Chondrocyte (in vitro differentiated cells): ENCODE measurements at regions not wholly inside any gene's neighbourhood (a gene's known extent, or its start where the extent isn't known, plus 50 kb on each side); places are given as distances from the start of the nearest gene placed in this dataset.

ENCODE experiments used
- DNase-seq: peaks from one replicate; pipeline ENCODE4 v3.0.0; 2021; ENCODE audit warnings: mixed read lengths, low spot score
- H3K27ac Mint-ChIP-seq: one replicate; pipeline ENCODE4 v1.8.0; 2021; ENCODE audit warnings: mild to moderate bottlenecking, moderate library complexity, mixed read lengths; ENCODE audit not compliant: unreplicated experiment
- H3K27me3 Mint-ChIP-seq: 2 replicates; pipeline ENCODE4 v1.8.0; 2021; ENCODE audit warnings: low read depth, mixed read lengths
- H3K36me3 Mint-ChIP-seq: 2 replicates; pipeline ENCODE4 v1.8.0; 2021; ENCODE audit warnings: low read depth, mixed read lengths
- H3K4me1 Mint-ChIP-seq: 2 replicates; pipeline ENCODE4 v1.8.0; 2021; ENCODE audit warnings: low read depth, mild to moderate bottlenecking, mixed read lengths
- H3K4me3 Mint-ChIP-seq: one replicate; pipeline ENCODE4 v1.8.0; 2021; ENCODE audit warnings: mild to moderate bottlenecking, moderate library complexity, mixed read lengths; ENCODE audit not compliant: unreplicated experiment
- H3K9me3 Mint-ChIP-seq: 2 replicates; pipeline ENCODE4 v1.8.0; 2021; ENCODE audit warnings: low read depth, mixed read lengths
- TF ChIP-seq, protein P1 (sequence below): fragments of 200-600 bp; sonication (generic); IDR thresholded peaks from 2 replicates; pipeline ENCODE4 v1.5.0; 2021; ENCODE audit warnings: antibody characterized with exemption, mild to moderate bottlenecking, moderate library complexity

GRCh38 chr14:56733396-56733795 lies 76.9 kb downstream of the OTX2 start:
- Mint-ChIP-seq H3K4me1 (no peaks in the 10 kb centered on the region), H3K27me3 (peaks cover 31% of the 10 kb centered on the region), H3K4me3 (no peak overlapping the region), H3K27ac (no peak overlapping the region), H3K9me3 (no peaks in the 10 kb centered on the region), H3K36me3 (no peaks in the 10 kb centered on the region)
- TF ChIP-seq, protein P1, sequence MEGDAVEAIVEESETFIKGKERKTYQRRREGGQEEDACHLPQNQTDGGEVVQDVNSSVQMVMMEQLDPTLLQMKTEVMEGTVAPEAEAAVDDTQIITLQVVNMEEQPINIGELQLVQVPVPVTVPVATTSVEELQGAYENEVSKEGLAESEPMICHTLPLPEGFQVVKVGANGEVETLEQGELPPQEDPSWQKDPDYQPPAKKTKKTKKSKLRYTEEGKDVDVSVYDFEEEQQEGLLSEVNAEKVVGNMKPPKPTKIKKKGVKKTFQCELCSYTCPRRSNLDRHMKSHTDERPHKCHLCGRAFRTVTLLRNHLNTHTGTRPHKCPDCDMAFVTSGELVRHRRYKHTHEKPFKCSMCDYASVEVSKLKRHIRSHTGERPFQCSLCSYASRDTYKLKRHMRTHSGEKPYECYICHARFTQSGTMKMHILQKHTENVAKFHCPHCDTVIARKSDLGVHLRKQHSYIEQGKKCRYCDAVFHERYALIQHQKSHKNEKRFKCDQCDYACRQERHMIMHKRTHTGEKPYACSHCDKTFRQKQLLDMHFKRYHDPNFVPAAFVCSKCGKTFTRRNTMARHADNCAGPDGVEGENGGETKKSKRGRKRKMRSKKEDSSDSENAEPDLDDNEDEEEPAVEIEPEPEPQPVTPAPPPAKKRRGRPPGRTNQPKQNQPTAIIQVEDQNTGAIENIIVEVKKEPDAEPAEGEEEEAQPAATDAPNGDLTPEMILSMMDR = no peak
- no peak for DNase-seq

DNA sequence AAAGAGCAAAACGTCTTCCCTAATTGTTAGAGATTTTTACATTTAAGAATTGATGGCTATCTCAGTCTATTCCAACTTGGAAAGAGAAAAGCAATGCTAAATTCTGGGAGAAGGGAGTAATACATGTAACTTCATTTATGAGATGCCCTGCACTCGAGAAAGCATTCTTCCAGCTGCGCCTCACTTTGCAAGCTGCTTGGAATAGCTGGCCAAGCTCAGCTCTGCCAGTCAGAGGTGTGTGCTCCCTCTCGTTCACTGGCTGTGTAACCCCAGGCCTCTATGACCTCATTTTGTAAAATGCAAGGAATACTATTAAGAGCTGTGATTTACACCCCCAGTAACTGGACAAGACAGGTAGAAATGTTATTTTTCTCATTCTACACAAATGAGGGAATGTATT lies 79.1 kb downstream of the OTX2 start:
- H3K4me1 Mint-ChIP-seq = no peaks in the 10 kb centered on the region
- peaks cover 28% of the 10 kb centered on the region for H3K27me3 Mint-ChIP-seq

DNA sequence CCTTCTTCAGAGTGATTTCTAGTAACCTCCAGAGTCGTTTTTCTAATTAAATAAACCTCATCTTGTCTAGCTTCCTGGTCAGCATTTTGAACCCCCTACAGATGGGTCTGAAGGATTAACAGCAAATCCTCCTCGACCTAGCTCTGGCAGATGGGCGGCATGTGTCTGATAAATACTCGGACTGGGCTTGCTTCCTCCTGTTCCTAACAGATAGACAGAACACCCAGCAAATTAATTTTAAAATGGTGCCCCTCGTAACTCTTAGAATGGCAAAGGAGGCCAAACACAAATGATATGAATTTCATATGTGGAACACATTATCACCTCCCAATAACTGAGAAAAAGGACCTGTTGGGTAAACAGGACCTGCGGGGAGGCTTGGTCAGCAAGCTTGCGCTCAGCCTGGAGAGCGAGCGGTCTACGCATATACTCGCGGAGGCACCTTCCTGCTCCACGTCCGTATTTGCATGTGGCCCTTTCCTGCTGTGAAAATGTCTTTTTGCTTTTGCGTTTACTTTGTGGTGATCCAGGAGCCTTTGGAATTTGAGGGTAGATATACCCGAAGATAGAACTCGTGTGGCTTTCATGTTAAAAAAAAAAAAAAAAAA lies 79.6 kb downstream of the OTX2 start:
- no peaks in the 10 kb centered on the region for H3K4me1 Mint-ChIP-seq
- peaks cover 28% of the 10 kb centered on the region for H3K27me3 Mint-ChIP-seq
- no peak for DNase-seq
- no peaks in the 10 kb centered on the region for H3K9me3 Mint-ChIP-seq
- no peak overlapping the region for H3K27ac Mint-ChIP-seq
- H3K36me3 Mint-ChIP-seq = no peaks in the 10 kb centered on the region
- TF ChIP-seq, protein P1 = no peak
- H3K4me3 Mint-ChIP-seq = no peak overlapping the region

More for the DNA sequence above, 79.1 kb downstream of the OTX2 start:
- Mint-ChIP-seq H3K36me3 (no peaks in the 10 kb centered on the region), H3K9me3 (no peaks in the 10 kb centered on the region), H3K4me3 (no peak overlapping the region), H3K27ac (no peak overlapping the region)
- TF ChIP-seq, protein P1 = no peak
- no peak for DNase-seq

DNA sequence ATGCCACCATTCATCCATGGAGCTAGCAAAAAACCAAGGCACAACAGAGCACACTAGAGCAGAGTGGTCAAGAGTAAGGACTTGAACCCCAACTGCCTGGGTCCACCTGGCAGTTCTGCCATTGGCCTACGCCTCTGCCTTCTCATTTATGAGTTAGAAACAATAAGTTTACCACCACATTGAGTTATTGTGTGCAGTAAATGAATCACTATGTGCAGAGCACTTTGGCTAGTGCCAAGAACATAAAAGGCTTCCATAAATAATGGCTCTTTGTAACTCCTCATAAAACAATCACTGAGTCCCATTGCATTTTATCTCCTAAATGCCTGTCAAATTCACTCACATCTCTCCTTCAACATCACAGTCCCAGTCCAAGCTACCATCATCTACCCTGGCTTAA lies 86.3 kb downstream of the OTX2 start:
- peaks cover 14% of the 10 kb centered on the region for H3K27me3 Mint-ChIP-seq
- H3K9me3 Mint-ChIP-seq = no peaks in the 10 kb centered on the region
- H3K4me3 Mint-ChIP-seq = no peak overlapping the region
- H3K4me1 Mint-ChIP-seq = no peaks in the 10 kb centered on the region
- TF ChIP-seq, protein P1 = no peak
- H3K36me3 Mint-ChIP-seq = no peaks in the 10 kb centered on the region
- no peak overlapping the region for H3K27ac Mint-ChIP-seq
- DNase-seq = no peak

- Mint-ChIP-seq H3K4me1 (no peaks in the 10 kb centered on the region), H3K27me3 (peaks cover 14% of the 10 kb centered on the region), H3K36me3 (no peaks in the 10 kb centered on the region), H3K27ac (no peak overlapping the region), H3K9me3 (no peaks in the 10 kb centered on the region), H3K4me3 (no peak overlapping the region)
- TF ChIP-seq, protein P1 = no peak
- DNase-seq = no peak
Observed at GRCh38 chr14:56723418-56723817, 86.9 kb downstream of the OTX2 start.
